Fibroblast of skin of left quadriceps (primary cell): ENCODE measurements at regions not wholly inside any gene's neighbourhood (a gene's known extent, or its start where the extent isn't known, plus 50 kb on each side); places are given as distances from the start of the nearest gene placed in this dataset.
"Not testable (repeated sequence)": the region's sequence is repeated elsewhere in the genome, so short reads cannot be mapped to it uniquely, and the experiment has no call there.

Experiments
- DNase-seq, 2 experiments: peaks; one replicate each; pipeline ENCODE4 v3.0.0-alpha.2; 2013; ENCODE audit warnings: low read depth in 2 of 2

DNA sequence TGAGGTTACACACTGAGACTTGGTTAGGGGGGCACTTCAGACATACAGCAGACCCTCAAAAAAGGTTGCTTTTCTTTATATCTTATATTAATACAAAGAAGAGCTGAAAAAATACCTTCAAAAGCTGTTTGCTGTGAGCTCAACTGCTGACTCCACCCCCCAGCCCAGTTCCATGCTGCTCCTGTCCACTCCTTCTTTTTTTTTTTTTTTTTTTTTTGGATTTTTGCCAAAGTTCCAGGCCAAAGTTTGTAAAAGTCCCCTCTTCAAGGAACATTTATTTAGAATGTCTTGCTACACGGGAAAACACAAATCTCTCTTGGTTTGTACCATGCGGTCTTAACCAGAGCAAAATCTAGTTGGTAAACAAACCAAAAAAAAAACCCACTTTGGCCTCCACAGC lies 85.3 kb upstream of the AKAP12 start:
- no peak for DNase-seq

DNA sequence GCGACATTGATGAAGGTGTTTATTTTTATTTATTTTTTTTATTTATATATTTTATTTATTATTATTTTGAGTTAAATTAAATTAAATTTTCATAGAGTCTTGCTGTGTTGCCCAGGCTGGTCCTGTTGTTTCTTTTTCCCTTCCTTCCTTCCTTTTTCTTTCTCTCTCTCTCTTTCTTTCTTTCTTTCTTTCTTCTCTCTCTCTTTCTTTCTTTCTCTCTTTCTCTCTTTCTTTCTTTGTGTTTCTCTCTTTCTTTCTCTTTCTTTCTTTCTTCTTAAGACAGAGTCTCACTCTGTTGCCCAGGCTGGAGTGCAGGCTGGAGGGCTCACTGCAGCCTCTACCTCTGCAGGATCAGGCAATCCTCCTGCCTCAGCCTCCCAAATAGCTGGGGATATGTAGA lies 84.7 kb upstream of the AKAP12 start:
- DNase-seq: no peak

DNA sequence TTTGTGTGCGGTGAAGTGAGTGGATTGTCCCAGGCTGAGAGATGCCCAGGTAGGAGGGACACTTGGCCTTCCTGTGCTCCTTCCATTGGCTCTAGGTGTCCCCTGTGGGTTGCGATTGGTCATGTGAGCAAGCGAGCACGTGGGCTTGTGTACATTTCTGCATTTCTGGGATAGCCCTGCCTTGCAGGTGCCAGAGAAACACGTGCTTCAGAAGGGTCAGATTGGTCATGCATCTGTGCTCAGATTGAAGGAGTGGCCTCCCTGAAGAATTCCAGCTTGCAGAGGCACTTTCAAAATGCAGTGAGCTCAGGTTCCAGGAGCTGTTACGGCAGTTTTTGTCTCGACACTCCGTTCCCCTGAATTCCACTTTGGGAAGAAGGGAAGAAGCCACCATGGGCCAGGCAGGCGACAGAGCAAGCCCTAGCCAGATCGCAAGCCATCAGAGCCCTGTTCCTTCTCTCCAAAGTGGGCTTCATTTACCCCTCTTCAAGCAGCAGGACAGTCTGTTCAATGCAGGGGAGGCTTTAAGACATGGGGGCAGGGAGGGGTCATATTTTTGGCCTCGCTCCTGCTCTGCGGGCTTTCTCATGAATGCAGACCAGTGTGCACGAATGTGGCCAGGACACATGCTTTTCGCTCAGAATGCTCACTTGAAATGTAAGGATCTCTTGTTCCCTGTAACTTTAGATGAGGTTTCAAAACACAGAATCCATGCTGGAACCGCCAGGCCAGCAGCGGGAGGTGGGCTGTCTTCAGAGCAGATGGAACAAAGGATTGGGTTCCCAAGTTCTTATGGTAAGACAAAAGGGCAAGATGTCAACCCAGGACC lies 78.6 kb upstream of the AKAP12 start:
- DNase-seq: no peak

DNA sequence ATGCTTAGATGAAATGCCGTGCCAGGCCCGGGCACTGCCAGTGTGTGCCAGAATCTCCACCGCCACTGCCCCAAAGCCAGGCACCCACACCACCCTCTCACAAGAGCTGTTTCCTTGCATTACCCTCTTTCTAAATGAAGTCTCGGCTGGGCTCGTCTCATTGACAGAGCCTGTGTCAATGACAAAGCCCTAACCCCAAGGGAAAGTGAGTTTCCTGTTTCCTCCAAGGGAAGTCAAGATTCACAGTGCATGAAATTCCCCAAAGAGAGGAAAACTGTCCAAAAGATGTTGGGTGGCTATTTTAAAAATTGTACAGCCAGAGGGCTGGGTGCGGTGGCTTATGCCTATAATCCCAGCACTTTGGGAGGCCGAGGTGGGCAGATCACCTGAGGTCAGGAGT lies 75.4 kb upstream of the AKAP12 start:
- no peak for DNase-seq

DNA sequence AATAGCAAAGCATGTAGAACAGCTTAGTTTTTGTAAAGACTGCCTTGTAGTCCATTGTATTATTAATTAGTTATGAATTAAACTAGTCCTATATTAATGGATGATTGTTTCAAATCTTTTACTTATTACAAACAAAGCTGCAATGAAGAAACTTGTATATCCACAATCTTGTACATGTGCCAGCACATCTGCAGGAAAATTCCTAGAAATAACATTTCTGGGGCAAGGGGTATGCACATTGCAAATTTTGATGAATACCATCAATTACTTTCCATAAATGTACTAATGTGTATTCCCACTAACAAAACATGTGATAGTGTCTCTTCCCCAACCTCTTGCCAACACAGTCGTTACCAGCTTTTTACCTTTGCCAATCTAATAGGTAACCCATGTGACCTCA lies 73.6 kb upstream of the AKAP12 start:
- no peak for DNase-seq

DNA sequence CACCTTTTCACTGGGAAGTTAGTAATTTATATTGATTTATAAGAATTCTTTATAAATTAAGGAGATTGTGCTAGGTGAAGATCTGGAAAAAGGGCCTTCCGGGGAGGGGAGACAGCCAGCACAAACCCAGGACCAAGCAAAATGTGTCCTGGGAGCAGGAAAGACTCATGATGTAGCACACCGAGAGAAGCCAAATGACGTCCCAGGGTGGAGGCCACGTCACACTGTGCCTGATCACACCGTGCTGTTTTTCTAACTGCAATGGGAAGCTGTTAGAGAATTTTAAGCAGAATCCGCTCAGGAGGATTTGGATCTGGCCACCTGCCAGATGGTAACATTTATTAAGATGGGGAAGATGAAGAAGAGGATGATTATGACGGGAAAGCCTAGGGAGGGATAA lies 72.7 kb upstream of the AKAP12 start:
- DNase-seq: no peak

DNA sequence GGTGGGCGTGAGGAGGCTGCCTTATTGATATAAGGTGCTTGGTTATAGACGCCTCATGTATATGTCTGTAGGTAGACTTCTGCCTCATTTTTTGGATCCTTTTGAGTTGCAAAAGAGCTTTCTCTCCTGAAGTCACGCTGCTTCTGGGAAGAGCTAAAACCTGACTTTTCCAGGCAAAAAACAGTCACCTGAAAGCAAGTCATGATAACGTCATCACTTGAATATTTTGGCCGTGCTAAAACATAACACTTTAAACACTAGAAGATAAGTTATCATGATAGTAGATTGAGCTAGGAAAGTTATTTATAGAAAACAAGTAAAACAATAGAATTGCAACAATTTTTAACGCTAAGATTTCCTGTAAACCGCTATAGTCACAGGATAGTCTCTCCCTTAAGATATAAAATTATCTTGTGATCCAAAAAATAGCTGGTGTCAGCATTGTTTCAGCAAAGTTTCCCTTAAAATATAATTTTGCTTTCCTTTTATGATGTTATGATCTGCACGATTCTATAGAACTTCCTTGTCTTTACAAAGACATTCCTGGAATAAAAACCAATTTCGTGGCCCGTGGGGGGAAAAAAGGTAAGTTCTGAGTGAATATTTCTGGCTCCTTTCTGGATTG lies 69.0 kb upstream of the AKAP12 start:
- no peak for DNase-seq

DNA sequence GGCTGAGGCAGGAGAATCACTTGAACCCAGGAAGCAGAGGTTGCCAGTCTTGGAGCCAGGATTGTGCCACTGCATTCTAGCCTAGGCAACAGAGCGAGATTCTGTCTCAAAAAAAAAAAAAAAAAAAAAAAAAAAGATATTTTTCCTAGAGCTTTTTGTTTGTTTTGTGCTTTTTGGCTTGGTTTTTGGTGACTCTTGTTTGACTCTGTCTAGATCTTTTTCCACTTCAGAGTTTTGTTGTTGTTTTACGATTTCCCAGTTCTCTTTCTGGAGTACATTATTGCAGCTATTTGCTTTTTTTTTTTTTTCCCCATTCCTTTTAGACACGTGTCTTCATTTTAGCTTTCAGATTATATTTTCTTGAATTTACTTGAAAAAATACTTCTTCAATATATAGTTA lies 67.0 kb upstream of the AKAP12 start:
- DNase-seq: no peak

DNA sequence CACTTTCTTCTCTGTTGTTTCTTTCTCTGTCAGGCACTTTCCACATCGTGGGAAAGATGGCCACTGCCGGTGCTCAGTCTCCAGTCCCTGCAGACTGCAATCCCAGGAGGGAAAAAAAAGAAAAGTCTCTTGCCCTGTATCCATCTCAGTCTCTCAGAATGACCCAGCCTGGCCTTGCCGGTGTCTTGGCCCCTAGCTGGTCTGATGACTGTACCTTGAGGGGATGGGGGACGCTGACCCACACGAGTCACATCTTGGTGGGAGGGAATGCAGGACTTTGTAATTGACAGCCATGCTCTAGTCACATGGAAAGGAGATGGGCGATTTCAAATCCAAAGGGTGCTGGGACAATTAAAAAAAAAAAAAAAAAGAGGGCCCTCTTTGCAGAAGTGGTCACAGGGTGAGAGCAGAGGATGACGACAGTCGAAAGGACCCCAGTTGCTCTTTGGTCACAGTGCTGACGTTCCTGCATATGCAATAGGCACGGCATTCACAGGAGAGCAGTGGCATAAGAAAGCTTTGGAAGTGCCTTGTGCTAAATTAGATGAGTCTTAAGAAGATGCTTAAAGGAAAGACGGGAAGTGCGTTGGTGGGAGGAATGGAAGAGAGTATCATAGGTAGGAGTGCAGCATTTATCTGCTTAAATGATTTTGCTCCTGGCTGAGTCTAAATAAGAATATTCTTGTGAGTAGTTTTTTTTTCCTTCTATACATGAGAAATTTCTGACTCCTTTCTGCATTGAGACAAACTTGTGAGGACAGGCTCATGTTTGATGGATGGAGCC lies 63.9 kb upstream of the AKAP12 start:
- DNase-seq: no peak

DNA sequence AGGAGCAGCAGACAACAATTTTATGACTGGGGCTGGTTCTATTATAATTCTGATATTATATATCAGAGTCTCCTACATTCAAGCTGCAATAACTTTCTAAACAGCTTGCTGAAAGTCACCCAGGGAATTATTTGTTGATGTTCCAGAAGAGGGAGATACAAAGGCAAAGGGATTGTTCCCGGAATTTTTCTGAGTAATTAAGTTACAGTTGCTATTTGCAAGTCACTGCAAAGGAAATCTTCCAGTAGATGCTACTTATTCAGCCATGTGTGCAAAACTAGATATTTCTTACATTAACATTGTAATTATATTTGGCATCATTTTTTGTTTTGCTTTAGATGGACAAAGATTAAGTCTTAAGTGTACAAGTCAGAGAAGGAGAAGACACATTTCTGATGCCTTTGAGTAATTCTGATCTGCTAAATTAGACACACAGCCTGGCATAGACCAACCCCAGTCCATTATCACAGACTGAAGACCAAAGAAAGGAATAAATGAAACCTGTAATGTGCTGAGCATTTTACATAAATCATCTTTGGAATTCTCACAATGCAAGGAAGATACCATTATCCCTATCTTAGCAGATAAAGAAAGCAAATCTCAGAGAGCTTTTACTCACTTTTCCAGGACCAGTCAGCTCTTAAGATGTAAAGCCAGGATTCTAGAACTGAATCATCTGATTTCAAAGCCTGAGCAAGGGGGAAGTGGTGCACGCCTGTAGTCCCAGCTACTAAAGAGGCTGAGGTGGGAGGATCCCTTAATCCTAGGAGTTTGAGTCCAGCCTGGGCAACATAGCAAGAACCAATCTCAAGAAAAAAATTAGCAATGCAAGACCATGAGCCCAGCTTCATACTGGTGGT lies 62.6 kb upstream of the AKAP12 start:
- no peak for DNase-seq

DNA sequence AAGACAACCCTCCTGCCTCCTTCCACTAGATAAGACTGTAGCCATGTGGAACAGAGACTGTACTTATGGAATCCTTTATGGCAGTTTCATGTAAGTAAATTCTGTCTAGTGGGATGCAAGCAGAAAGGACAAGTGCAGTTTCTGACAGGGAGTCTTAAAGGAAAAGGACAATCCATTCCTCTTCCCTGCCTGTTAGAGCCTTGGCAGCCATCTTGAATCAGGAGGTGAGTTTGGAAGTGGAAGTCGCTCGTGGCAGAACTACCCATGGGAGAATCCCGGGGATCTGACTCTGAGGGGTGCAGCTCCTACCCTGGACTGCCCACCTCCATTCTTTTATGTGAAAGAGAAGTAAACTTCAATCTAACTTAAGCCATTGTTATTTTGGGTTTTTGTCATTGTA lies 61.4 kb upstream of the AKAP12 start:
- no peak for DNase-seq

DNA sequence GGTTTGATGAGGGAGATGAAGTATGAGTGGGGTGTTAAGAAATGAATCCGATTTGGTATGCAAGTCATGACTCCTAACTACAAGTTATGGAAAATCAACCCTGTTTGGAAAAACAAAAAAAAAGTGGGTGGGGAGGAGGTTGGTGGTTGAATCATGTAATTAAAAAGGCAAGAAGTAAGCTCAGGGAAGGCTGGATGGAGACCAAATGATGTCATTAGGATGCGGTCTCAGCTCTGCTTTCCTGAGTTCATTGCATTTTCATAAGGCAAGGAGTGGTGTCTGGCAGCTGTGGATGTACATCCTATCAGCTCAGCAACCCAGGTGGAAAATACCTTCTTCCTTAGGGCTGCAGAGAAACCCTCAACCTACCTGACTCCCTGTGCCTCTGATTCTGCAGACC lies 60.4 kb upstream of the AKAP12 start:
- DNase-seq: peak; percentile 70 to 71

DNA sequence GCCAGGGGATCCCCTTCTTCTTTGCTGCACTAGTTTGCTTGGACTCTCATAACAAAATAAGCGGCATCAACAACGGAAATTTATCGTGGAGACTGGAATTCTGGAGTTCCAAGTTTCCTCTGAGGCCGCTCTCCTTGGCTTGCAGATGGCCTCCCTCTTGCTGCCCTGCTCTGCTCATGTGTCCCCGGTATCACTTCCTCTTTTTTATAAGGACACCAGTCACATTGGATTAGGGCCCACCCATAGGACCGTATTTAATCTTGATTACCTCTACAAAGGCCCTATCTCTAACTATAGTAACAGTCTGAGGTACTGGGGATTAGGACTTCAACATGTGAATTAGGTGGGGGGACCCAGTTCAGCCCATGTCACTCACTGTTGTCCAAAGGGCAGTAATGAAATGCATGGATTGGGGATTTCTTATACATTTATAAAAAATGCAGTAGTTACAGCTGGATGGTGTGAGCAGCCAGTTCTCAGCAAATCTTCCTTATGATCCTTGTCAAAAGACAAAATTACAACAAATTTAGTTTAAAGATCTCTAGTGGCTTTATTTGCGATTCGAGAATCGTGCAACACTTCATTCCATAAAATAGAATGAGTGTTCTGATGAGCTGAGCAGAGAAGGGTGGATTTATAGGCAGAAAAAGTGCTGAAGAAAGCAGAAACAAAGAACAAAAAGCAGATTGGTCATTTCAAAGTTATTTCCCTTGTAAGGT lies 59.3 kb upstream of the AKAP12 start:
- DNase-seq: no peak

DNA sequence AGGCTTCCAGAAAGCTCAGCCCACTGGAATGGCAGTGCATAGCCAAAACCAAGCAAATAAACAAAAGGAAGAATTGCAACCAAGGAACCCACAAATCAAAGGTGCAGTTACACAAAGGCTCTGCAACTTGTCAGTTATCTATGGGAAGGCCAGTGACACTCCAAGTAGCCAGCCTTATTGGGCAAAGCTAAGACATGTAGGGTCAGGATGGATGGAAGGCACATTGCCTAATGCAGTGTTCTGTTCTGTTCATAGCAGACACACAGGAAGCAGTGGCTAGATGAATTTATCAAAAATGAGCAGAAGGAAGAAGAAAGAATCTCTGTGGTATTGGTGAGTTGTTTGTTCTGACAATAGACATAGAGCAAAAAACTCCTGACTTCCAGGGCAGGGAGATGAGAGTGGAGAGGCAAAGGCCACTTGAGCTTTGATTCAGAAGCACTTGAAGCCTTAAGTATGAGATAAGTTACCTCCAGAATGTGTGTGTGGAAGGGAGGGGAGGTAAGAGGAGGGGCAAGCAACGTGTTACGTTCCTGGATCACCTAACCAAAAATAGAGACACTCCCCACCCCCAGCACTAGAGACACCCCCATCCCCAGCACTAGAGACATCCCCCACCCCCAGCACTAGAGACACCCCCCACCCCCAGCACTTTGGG lies 57.9 kb upstream of the AKAP12 start:
- no peak for DNase-seq

DNA sequence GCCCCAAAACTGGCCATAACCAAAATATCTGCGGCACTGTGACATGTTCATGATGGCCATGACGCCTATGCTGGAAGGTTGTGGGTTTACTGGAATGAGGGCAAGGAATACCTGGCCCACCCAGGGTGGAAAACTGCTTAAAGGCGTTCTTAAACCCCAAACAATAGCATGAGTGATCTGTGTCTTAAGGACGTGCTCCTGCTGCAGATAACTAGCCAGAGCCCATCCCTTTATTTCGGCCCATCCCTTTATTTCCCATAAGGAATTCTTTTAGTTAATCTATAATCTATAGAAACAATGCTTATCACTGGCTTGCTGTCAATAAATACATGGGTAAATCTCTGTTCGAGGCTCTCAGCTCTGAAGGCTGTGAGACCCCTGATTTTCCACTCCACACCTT lies 56.8 kb upstream of the AKAP12 start:
- not testable (repeated sequence) for DNase-seq

DNA sequence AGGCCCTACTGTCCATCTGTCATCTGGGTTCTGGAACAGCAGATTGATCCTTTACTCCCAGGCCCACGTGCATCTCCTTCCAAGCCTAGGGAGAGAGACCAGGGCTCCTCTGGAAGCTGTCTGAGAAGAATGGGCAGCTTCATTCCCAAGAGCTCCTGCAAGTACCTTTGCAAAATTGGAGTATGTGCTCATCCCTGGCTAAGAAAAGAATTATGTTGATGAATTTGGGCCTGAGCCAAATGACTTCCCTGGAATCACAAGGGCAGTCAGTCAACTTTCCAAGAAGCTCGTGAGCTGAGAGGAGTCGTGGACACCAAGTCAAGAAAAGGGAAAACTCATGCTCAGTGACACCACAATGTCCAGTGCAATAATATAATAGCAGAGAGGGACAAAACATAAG lies 54.6 kb upstream of the AKAP12 start:
- DNase-seq: no peak

DNA sequence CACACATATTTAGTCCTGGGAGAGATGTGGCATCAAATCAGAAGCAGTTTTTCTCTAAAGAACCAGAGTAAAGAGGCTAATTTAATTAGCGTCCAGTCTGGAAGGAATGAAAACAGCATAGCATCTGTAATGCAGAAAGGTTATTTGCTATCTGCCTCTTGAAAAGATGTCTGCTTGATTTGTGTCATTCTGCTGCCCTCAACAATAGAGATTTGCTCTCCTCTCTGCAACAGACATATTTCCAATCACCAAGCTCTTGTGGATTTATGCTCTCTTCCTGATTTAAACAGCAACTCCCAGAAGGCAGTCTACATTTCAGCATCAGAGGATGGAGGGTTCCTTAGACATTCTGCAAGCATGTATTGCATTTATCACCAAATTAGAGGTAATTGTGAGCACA lies 53.5 kb upstream of the AKAP12 start:
- DNase-seq: no peak

DNA sequence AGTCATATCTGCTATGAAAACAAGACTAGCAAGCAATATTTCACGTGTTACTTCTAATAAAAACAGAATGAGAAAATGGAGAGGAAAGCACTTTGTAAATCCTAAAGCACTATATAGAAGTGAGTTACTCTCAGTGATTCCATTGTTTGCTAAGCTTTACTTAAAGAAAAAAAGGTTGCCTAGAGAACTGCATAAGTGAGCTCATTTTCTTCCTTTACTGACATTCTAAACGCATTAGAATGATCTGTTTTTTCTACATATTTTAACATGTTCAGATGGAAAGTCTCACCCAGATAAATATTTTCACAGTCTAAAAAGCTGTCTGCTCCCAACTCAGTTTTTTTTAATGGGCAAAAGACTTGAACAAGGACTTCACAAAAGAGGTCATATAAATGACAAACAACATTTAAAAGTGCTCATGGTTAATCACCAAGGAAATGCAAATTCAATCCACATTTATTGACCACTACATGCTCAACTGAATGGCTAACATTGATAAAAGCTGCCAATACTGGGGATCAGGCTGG lies 52.9 kb upstream of the AKAP12 start:
- no peak for DNase-seq
